Activated naive CD8-positive, alpha-beta T cell treated with anti-CD3 and anti-CD28 coated beads for 36 hours (primary cell): ENCODE measurements at regions not wholly inside any gene's neighbourhood (a gene's known extent, or its start where the extent isn't known, plus 50 kb on each side); places are given as distances from the start of the nearest gene placed in this dataset.
"Not testable (repeated sequence)": the region's sequence is repeated elsewhere in the genome, so short reads cannot be mapped to it uniquely, and the experiment has no call there.

Source experiments
- DNase-seq: peaks from one replicate; pipeline ENCODE4 v3.0.0; 2021
- H3K27ac Mint-ChIP-seq: one replicate; pipeline ENCODE4 v1.8.0; 2022; ENCODE audit warnings: mild to moderate bottlenecking, moderate library complexity, mixed read lengths
- H3K27me3 Mint-ChIP-seq: one replicate; pipeline ENCODE4 v1.8.0; 2022; ENCODE audit warnings: mild to moderate bottlenecking, mixed read lengths
- H3K36me3 Mint-ChIP-seq: one replicate; pipeline ENCODE4 v1.8.0; 2021; ENCODE audit warnings: mild to moderate bottlenecking, mixed read lengths
- H3K4me1 Mint-ChIP-seq: one replicate; pipeline ENCODE4 v1.8.0; 2021; ENCODE audit warnings: mixed read lengths
- H3K4me3 Mint-ChIP-seq: one replicate; pipeline ENCODE4 v1.8.0; 2022; ENCODE audit warnings: mild to moderate bottlenecking, moderate library complexity, mixed read lengths
- H3K9me3 Mint-ChIP-seq: one replicate; pipeline ENCODE4 v1.8.0; 2022; ENCODE audit warnings: mixed read lengths

DNA sequence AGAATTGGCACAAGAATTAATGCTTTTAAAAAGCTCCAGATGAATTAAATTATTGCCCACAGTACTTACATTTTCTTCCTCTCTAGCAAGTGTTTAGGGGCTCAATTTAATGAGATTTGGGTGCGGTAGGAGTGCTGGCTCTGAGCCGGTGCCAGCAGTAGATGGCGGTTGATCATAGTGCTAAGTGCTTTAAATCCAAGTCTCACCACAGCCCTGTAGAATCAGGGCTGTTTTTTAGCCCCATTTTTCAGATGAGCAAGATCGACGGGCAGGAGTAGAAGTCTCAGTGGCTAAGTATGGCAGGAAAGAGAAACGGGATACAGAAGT, 136.9 kb upstream of the SALL4 start:
- H3K9me3 Mint-ChIP-seq: no peaks in the 10 kb centered on the region
- no peaks in the 10 kb centered on the region for H3K4me1 Mint-ChIP-seq
- no peaks in the 10 kb centered on the region for H3K36me3 Mint-ChIP-seq
- DNase-seq: no peak
- no peak overlapping the region for H3K27ac Mint-ChIP-seq
- peaks cover 3% of the 10 kb centered on the region for H3K27me3 Mint-ChIP-seq
- no peak overlapping the region for H3K4me3 Mint-ChIP-seq

GRCh38 chr20:51938559-51939258, 136.4 kb upstream of the SALL4 start:
- no peaks in the 10 kb centered on the region for H3K36me3 Mint-ChIP-seq
- no peak overlapping the region for H3K27ac Mint-ChIP-seq
- no peak for DNase-seq
- no peaks in the 10 kb centered on the region for H3K4me1 Mint-ChIP-seq
- no peaks in the 10 kb centered on the region for H3K27me3 Mint-ChIP-seq
- no peak overlapping the region for H3K4me3 Mint-ChIP-seq
- H3K9me3 Mint-ChIP-seq: no peaks in the 10 kb centered on the region

DNA sequence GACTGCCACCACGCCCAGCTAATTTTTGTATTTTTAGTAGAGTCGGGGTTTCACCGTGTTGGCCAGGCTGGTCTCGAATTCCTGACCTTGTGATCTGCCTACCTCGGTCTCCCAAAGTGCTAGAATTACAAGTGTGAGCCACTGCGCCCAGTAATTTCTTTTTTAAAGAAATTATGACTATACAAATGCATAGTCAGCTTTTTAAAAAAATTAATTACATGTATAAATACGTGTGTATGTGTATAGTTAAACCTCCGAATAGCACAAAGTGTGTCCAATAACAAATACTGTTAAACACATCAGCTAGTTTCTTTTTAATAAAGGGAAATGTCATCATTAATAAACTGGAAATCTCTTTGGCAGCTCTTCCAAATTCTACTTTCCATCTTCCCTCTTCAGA, 135.5 kb upstream of the SALL4 start:
- DNase-seq: no peak
- Mint-ChIP-seq H3K4me3 (no peak overlapping the region), H3K27ac (no peak overlapping the region), H3K4me1 (no peaks in the 10 kb centered on the region), H3K9me3 (no peaks in the 10 kb centered on the region), H3K27me3 (no peaks in the 10 kb centered on the region), H3K36me3 (no peaks in the 10 kb centered on the region)

- Mint-ChIP-seq H3K27ac (no peak overlapping the region), H3K27me3 (no peaks in the 10 kb centered on the region), H3K4me3 (no peak overlapping the region), H3K4me1 (no peaks in the 10 kb centered on the region), H3K36me3 (no peaks in the 10 kb centered on the region), H3K9me3 (no peaks in the 10 kb centered on the region)
- DNase-seq: no peak
Observed at GRCh38 chr20:51936377-51936776, 134.1 kb upstream of the SALL4 start.

- Mint-ChIP-seq H3K4me1 (no peaks in the 10 kb centered on the region), H3K36me3 (no peaks in the 10 kb centered on the region), H3K4me3 (no peak overlapping the region), H3K9me3 (no peaks in the 10 kb centered on the region), H3K27me3 (no peaks in the 10 kb centered on the region), H3K27ac (no peak overlapping the region)
- no peak for DNase-seq
Observed at GRCh38 chr20:51935003-51935358, 132.7 kb upstream of the SALL4 start.

DNA sequence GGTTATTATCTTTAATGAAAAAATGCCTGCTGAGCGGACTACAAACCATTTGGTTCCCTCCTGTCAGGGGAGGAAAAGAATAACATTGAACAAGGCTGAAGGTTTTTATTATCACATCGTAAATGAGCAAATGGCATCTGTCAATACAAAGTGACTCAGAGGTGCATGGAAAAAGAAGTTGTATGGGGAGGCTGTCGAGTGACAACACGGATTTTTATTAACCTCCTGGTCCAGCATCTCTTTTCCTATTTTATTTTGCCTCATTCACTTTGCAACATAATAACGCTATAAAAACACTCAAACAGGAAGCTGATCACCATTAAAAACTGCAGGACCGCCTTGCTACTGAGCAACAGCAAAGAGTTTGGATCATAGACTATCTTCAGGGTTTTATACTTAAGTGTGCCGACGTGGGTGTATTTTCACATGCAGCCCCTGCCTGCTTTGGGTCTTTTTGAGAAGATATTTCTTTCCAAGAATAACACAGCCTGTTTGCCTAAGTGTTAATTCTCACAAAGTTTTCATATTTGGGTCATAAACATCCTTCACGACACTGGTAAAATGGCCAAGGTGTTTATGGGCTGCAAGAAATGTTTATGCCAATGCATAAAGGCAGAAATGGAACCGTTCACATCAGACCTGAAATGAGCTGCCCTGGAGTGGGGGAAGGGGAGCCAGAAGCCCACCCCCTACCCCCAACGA, 132.1 kb upstream of the SALL4 start:
- H3K27me3 Mint-ChIP-seq: no peaks in the 10 kb centered on the region
- no peak overlapping the region for H3K27ac Mint-ChIP-seq
- H3K4me1 Mint-ChIP-seq: no peaks in the 10 kb centered on the region
- H3K9me3 Mint-ChIP-seq: no peaks in the 10 kb centered on the region
- no peaks in the 10 kb centered on the region for H3K36me3 Mint-ChIP-seq
- no peak for DNase-seq
- no peak overlapping the region for H3K4me3 Mint-ChIP-seq

GRCh38 chr20:51931371-51931781, 129.1 kb upstream of the SALL4 start:
- no peak overlapping the region for H3K4me3 Mint-ChIP-seq
- no peaks in the 10 kb centered on the region for H3K36me3 Mint-ChIP-seq
- H3K27me3 Mint-ChIP-seq: peaks cover 11% of the 10 kb centered on the region
- no peak for DNase-seq
- no peak overlapping the region for H3K27ac Mint-ChIP-seq
- H3K4me1 Mint-ChIP-seq: no peaks in the 10 kb centered on the region
- H3K9me3 Mint-ChIP-seq: no peaks in the 10 kb centered on the region

DNA sequence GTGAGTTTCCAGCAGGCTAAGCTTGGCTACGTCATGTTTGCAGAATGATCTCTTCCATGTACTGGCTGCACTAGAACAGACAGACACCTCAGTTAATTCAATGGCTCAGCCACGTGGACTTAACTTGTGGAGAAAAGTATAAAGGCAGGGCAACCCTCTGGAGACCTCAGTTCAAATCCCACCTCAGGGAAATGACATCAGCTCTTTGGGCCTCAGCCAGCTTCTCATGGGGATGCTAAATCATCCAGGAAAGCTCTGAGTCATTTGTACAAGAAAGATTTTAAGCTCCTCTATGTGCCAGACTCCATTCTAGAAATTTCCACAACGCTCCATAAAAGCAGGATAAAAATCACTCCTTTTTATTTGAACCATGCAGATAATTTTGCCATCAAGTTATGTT, 128.5 kb upstream of the SALL4 start:
- Mint-ChIP-seq H3K4me1 (no peaks in the 10 kb centered on the region), H3K27ac (no peak overlapping the region), H3K36me3 (no peaks in the 10 kb centered on the region), H3K27me3 (peaks cover 11% of the 10 kb centered on the region), H3K9me3 (no peaks in the 10 kb centered on the region), H3K4me3 (no peak overlapping the region)
- no peak for DNase-seq

DNA sequence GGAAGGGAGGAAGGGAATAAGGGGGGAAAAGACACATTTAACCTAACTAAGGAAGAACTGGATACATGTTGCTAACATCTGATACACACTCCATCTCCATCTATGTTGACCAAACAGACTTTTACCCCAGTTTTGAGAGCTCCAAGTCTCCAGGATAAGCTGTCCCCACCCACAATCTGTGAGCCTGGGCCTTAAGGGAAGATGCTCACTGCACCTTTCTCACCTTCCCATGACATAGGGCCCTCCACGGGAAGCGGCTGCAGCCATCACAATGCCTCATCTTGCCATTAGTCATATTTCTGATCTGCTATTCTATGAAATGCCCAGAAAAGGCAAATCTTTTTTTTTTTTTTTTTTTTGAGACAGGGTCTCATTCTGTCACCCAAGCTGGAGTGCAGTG, 126.6 kb upstream of the SALL4 start:
- Mint-ChIP-seq H3K4me1 (no peaks in the 10 kb centered on the region), H3K36me3 (no peaks in the 10 kb centered on the region), H3K27ac (no peak overlapping the region), H3K27me3 (peaks cover 11% of the 10 kb centered on the region), H3K9me3 (no peaks in the 10 kb centered on the region), H3K4me3 (no peak overlapping the region)
- DNase-seq: no peak

- not testable (repeated sequence) for H3K9me3 Mint-ChIP-seq, H3K27ac Mint-ChIP-seq
Observed at GRCh38 chr20:51927970-51928369, 125.6 kb upstream of the SALL4 start.

GRCh38 chr20:51926670-51927305, 124.5 kb upstream of the SALL4 start:
- no peaks in the 10 kb centered on the region for H3K9me3 Mint-ChIP-seq
- no peaks in the 10 kb centered on the region for H3K36me3 Mint-ChIP-seq
- no peaks in the 10 kb centered on the region for H3K4me1 Mint-ChIP-seq
- H3K27ac Mint-ChIP-seq: no peak overlapping the region
- no peak for DNase-seq
- no peak overlapping the region for H3K4me3 Mint-ChIP-seq
- peaks cover 11% of the 10 kb centered on the region for H3K27me3 Mint-ChIP-seq

More at GRCh38 chr20:51927970-51928369, 125.6 kb upstream of the SALL4 start:
- H3K4me3 Mint-ChIP-seq, DNase-seq, H3K4me1 Mint-ChIP-seq, H3K36me3 Mint-ChIP-seq: not testable (repeated sequence)
- H3K27me3 Mint-ChIP-seq: peaks cover 11% of the 10 kb centered on the region

- Mint-ChIP-seq H3K36me3 (no peaks in the 10 kb centered on the region), H3K9me3 (no peaks in the 10 kb centered on the region), H3K27me3 (peaks cover 11% of the 10 kb centered on the region), H3K4me3 (no peak overlapping the region), H3K27ac (no peak overlapping the region), H3K4me1 (no peaks in the 10 kb centered on the region)
- DNase-seq: no peak
Observed at GRCh38 chr20:51924509-51924908, 122.2 kb upstream of the SALL4 start.

DNA sequence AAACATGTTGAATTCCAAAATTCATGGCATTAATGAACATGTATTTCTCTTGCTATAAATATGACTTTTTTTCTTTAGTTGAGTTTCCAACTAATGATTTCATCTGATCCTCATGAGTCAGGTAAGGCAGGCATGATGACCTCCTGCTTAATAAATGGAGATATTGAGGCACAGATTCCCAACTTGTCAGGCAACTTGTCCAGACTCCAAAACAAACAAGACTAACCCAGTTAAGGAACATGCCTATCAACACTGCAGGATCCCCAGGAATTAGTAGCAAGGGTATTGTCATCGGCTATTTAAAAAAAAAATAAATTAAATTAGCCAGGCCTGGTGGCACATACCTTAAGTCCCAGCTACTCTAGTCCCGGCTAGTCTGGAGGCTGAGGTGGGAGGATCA, 121.3 kb upstream of the SALL4 start:
- H3K4me1 Mint-ChIP-seq: no peaks in the 10 kb centered on the region
- H3K4me3 Mint-ChIP-seq: no peak overlapping the region
- H3K36me3 Mint-ChIP-seq: no peaks in the 10 kb centered on the region
- peaks cover 12% of the 10 kb centered on the region for H3K27me3 Mint-ChIP-seq
- no peak overlapping the region for H3K27ac Mint-ChIP-seq
- H3K9me3 Mint-ChIP-seq: no peaks in the 10 kb centered on the region
- DNase-seq: no peak

DNA sequence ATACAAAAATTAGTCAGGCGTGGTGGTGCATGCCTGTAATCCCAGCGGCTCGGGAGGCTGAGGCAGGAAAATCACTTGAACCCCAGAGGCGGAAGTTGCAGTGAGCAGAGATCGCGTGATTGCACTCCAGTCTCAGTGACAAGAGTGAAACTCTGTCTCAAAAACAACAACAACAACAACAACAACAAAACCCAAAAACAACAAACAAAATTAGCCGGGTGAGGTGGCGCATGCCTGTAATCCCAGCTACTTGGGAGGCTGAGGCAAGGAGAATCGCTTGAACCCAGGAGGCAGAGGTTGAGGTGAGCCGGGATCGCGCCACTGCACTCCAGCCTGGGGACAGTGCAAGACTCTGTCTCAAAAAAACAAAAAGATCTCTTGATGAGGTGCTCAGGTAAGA, 120.5 kb upstream of the SALL4 start:
- not testable (repeated sequence) for H3K36me3 Mint-ChIP-seq, H3K9me3 Mint-ChIP-seq, DNase-seq, H3K4me1 Mint-ChIP-seq, H3K27ac Mint-ChIP-seq, H3K4me3 Mint-ChIP-seq
- peaks cover 10% of the 10 kb centered on the region for H3K27me3 Mint-ChIP-seq

DNA sequence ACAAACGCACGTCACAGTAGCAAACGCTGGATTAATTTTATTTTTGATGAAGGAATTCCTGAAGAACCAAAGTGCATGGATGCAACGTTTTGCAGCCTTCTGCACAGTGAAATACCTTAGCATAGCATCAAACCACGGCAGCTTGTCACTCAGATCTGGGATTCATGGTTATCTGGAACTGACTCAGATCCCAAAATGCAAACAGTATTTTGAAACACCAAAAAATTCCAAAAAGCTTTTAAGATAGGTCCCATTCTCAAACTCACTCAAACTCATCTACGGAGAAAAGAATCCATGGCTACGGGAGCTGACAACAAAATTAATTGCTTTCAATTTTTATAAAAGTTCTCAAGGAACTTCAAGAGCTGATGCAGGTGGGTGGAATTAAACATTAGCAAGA, 116.2 kb upstream of the SALL4 start:
- no peak for DNase-seq
- Mint-ChIP-seq H3K9me3 (no peaks in the 10 kb centered on the region), H3K27me3 (peaks cover 4% of the 10 kb centered on the region), H3K27ac (no peak overlapping the region), H3K4me1 (no peaks in the 10 kb centered on the region), H3K36me3 (no peaks in the 10 kb centered on the region), H3K4me3 (no peak overlapping the region)
